Activated T-helper 1 cell treated with anti-CD3 and anti-CD28 coated beads, Interleukin-12 subunit alpha, Interleukin-12 subunit beta, Interleukin-2, Interleukin-4 antibody, amounts not matched to agents 30 ng/mL and 10 ng/mL and 1 ng/mL, durations not matched to agents 14 hours and 24 hours and 36 hours (primary cell): ENCODE measurements at regions not wholly inside any gene's neighbourhood (a gene's known extent, or its start where the extent isn't known, plus 50 kb on each side); places are given as distances from the start of the nearest gene placed in this dataset.

Experiments used
- DNase-seq: peaks from one replicate; pipeline ENCODE4 v3.0.0; 2021; ENCODE audit warnings: low spot score
- H3K27ac Mint-ChIP-seq: one replicate; pipeline ENCODE4 v1.8.0; 2021; ENCODE audit warnings: mild to moderate bottlenecking, mixed read lengths
- H3K27me3 Mint-ChIP-seq: one replicate; pipeline ENCODE4 v1.8.0; 2022; ENCODE audit warnings: mild to moderate bottlenecking, moderate library complexity, mixed read lengths; ENCODE audit not compliant: insufficient read depth
- H3K36me3 Mint-ChIP-seq: one replicate; pipeline ENCODE4 v1.8.0; 2021; ENCODE audit warnings: low read depth, mixed read lengths
- H3K4me1 Mint-ChIP-seq: one replicate; pipeline ENCODE4 v1.8.0; 2021; ENCODE audit warnings: low read depth, mixed read lengths
- H3K4me3 Mint-ChIP-seq: one replicate; pipeline ENCODE4 v1.8.0; 2021; ENCODE audit warnings: mild to moderate bottlenecking, moderate library complexity, mixed read lengths
- H3K9me3 Mint-ChIP-seq: one replicate; pipeline ENCODE4 v1.8.0; 2021; ENCODE audit warnings: mixed read lengths
- intact Hi-C: fragments of 100-400 bp; cut with micrococcal nuclease; formaldehyde crosslinking; loops from one replicate; pipeline ENCODE4 v1.15.1; 2024

- DNase-seq, result no peak
- intact Hi-C loops, result no loop called here
- Mint-ChIP-seq H3K4me3 (no peak overlapping the region), H3K27me3 (no peaks in the 10 kb centered on the region), H3K27ac (no peak overlapping the region), H3K36me3 (no peaks in the 10 kb centered on the region), H3K9me3 (peaks cover 4% of the 10 kb centered on the region), H3K4me1 (no peaks in the 10 kb centered on the region)
Measured at GRCh38 chr20:7610681-7611080, 329.6 kb downstream of the HAO1 start.

DNA sequence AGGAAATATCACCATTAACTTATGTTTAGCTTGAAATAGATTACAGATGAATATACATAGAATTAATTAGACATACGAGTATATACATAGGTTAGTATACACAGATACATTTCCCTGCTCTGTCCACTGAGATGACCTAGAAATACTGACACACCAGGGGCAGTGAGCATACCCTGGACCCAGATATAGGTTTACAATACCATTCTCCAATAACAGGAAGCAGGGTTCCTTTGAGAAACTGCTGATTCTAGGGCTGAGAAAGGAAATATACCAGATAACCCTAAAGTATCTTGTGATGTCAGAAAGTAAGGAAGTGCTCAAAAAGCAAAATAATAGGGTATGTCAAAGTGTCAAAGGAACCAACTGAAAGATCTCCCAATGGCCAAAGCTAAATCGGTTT is 322.5 kb downstream of the HAO1 start:
- no peaks in the 10 kb centered on the region for H3K4me1 Mint-ChIP-seq
- no peak overlapping the region for H3K27ac Mint-ChIP-seq
- no peak for DNase-seq
- H3K4me3 Mint-ChIP-seq, result no peak overlapping the region
- H3K27me3 Mint-ChIP-seq, result no peaks in the 10 kb centered on the region
- H3K9me3 Mint-ChIP-seq, result peaks cover 5% of the 10 kb centered on the region
- no peaks in the 10 kb centered on the region for H3K36me3 Mint-ChIP-seq
- intact Hi-C loops, result no loop called here

GRCh38 chr20:7622399-7622961 is 317.8 kb downstream of the HAO1 start:
- no peak overlapping the region for H3K27ac Mint-ChIP-seq
- DNase-seq, result no peak
- H3K27me3 Mint-ChIP-seq, result no peaks in the 10 kb centered on the region
- no peaks in the 10 kb centered on the region for H3K4me1 Mint-ChIP-seq
- H3K36me3 Mint-ChIP-seq, result no peaks in the 10 kb centered on the region
- H3K9me3 Mint-ChIP-seq, result peaks cover 9% of the 10 kb centered on the region
- H3K4me3 Mint-ChIP-seq, result no peak overlapping the region
- intact Hi-C loops, result no loop called here

GRCh38 chr20:7624886-7625285 is 315.4 kb downstream of the HAO1 start:
- H3K9me3 Mint-ChIP-seq, result peaks cover 9% of the 10 kb centered on the region
- no peak overlapping the region for H3K4me3 Mint-ChIP-seq
- H3K27me3 Mint-ChIP-seq, result no peaks in the 10 kb centered on the region
- no peak for DNase-seq
- intact Hi-C loops, result no loop called here
- H3K27ac Mint-ChIP-seq, result no peak overlapping the region
- no peaks in the 10 kb centered on the region for H3K4me1 Mint-ChIP-seq
- no peaks in the 10 kb centered on the region for H3K36me3 Mint-ChIP-seq

DNA sequence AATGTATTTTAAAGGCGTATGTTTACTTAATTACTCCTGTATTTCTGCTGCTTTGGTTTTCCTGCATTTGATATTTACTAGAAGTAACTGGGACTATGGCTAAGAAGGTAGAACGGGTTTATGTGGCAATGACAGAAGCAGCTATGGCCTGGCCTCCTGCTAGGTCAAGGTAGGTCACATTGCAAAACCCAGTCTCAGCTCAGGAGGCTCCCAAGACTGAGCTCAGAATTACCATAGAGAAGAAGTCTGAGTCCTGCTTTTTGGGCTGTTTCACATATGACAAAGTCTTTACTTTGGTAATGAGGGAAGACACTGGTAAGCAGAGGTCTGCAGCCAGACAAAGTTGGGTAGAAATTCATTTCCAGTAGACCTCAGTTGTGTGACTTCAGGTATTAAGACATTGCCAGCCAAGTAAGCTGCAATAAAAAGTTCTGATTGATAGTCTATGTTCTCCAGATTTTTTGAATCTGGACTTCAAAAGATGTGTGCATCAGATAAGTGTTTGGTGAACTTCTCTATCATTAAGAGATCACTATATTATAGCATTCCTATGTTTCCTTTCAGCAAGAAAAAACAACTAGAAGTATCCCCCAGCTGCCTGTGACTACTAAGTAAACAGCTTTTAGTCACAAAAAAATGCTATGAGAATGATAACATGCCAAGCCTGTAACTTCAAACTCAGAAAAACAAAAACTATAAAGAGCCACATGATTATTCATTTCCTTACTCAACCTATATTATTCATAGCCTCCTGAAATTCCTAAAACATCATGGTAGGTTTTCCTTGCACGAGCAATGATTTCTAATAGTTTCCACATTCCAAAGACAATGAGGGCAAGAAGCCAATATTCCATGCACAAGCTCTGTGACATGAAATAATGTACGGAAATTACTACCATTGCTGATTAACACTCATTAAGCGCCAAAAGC is 312.3 kb downstream of the HAO1 start:
- Mint-ChIP-seq H3K27ac (no peak overlapping the region), H3K9me3 (peaks cover 7% of the 10 kb centered on the region), H3K36me3 (no peaks in the 10 kb centered on the region), H3K4me3 (no peak overlapping the region), H3K4me1 (no peaks in the 10 kb centered on the region), H3K27me3 (no peaks in the 10 kb centered on the region)
- intact Hi-C loops, result no loop called here
- DNase-seq, result no peak

- no peaks in the 10 kb centered on the region for H3K4me1 Mint-ChIP-seq
- H3K36me3 Mint-ChIP-seq, result no peaks in the 10 kb centered on the region
- DNase-seq, result no peak
- no peak overlapping the region for H3K4me3 Mint-ChIP-seq
- peaks cover 2% of the 10 kb centered on the region for H3K9me3 Mint-ChIP-seq
- no peak overlapping the region for H3K27ac Mint-ChIP-seq
- no peaks in the 10 kb centered on the region for H3K27me3 Mint-ChIP-seq
- intact Hi-C loops, result no loop called here
Measured at GRCh38 chr20:7629880-7630279, 310.4 kb downstream of the HAO1 start.

- no peaks in the 10 kb centered on the region for H3K4me1 Mint-ChIP-seq
Measured at GRCh38 chr20:7637184-7637583, 303.1 kb downstream of the HAO1 start.

GRCh38 chr20:7650086-7650879 is 290.0 kb downstream of the HAO1 start:
- no peak for DNase-seq
- no peaks in the 10 kb centered on the region for H3K27me3 Mint-ChIP-seq
- no peaks in the 10 kb centered on the region for H3K4me1 Mint-ChIP-seq
- no peak overlapping the region for H3K27ac Mint-ChIP-seq
- intact Hi-C loops, result no loop called here
- no peak overlapping the region for H3K4me3 Mint-ChIP-seq
- H3K9me3 Mint-ChIP-seq, result peaks cover 7% of the 10 kb centered on the region
- H3K36me3 Mint-ChIP-seq, result no peaks in the 10 kb centered on the region

More at GRCh38 chr20:7637184-7637583, 303.1 kb downstream of the HAO1 start:
- no peaks in the 10 kb centered on the region for H3K27me3 Mint-ChIP-seq
- no peak overlapping the region for H3K4me3 Mint-ChIP-seq
- DNase-seq, result no peak
- intact Hi-C loops, result no loop called here
- no peak overlapping the region for H3K27ac Mint-ChIP-seq
- peaks cover 7% of the 10 kb centered on the region for H3K9me3 Mint-ChIP-seq
- no peaks in the 10 kb centered on the region for H3K36me3 Mint-ChIP-seq

DNA sequence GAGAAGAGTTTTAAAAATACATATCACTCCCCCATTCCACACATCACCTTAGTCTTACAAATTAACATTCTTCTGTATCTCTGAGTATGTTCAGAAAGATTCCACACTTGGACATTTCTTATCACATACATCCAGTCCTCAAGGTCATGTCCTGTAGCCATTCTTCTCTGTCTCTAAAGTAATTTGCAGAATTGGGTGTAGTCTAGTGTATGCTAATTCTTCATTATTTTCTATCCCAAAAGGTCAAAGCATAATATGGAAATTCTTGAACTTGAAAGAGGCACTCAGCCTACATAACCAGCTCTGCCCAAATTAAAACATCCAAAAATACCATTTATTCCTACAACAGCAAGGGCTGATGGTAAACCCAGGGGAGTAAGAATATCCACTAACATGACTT is 286.0 kb downstream of the HAO1 start:
- Mint-ChIP-seq H3K27ac (no peak overlapping the region), H3K9me3 (no peaks in the 10 kb centered on the region), H3K27me3 (no peaks in the 10 kb centered on the region), H3K4me3 (no peak overlapping the region), H3K36me3 (no peaks in the 10 kb centered on the region), H3K4me1 (no peaks in the 10 kb centered on the region)
- DNase-seq, result no peak
- intact Hi-C loops, result no loop called here

- intact Hi-C loops, result no loop called here
- Mint-ChIP-seq H3K27me3 (no peaks in the 10 kb centered on the region), H3K36me3 (no peaks in the 10 kb centered on the region), H3K9me3 (no peaks in the 10 kb centered on the region), H3K27ac (no peak overlapping the region), H3K4me1 (no peaks in the 10 kb centered on the region), H3K4me3 (no peak overlapping the region)
- no peak for DNase-seq
Measured at GRCh38 chr20:7656687-7657467, 283.4 kb downstream of the HAO1 start.

DNA sequence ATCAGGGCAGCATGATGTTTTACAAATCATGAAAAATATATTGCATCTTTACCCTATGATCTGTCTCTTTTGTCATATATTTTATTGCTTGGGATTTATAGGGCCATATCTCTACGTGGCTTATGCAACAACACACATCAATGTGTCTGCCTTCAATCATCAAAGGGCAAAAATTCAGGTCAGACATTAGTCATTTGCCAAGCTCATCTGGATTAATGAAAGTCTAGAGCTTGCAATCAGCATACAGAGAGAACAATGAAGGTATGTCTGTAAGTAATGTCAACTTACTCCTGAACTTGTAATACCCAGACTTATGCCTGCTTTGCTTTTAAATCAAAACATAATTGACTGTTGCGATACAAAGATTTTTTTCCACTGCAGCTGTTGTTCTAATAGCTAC is 282.7 kb downstream of the HAO1 start:
- Mint-ChIP-seq H3K4me3 (no peak overlapping the region), H3K27ac (no peak overlapping the region), H3K9me3 (no peaks in the 10 kb centered on the region), H3K36me3 (no peaks in the 10 kb centered on the region), H3K4me1 (no peaks in the 10 kb centered on the region), H3K27me3 (no peaks in the 10 kb centered on the region)
- intact Hi-C loops, result no loop called here
- no peak for DNase-seq

DNA sequence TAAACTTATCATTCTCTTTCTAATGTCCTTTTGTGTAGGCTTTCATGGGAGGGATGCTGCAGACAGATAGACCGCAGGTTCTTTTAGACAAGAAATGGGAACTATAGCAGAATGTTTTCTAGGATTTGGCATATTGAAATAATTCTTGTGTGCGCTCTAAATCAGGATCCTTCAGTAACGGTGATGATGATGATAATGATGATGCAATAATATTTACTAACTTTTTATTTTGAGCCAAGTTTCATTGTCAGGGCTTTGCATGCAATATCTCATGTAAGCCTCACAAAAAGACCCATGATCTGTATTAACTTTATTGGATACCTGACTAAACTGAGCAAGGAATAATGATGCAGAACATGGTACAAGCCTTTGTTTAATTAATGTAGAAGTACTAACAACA is 280.1 kb downstream of the HAO1 start:
- no peaks in the 10 kb centered on the region for H3K4me1 Mint-ChIP-seq
- H3K27ac Mint-ChIP-seq, result no peak overlapping the region
- DNase-seq, result no peak
- H3K9me3 Mint-ChIP-seq, result no peaks in the 10 kb centered on the region
- no peaks in the 10 kb centered on the region for H3K36me3 Mint-ChIP-seq
- H3K4me3 Mint-ChIP-seq, result no peak overlapping the region
- H3K27me3 Mint-ChIP-seq, result no peaks in the 10 kb centered on the region
- intact Hi-C loops, result no loop called here
